OCI-LY3 (cell line): ENCODE measurements at regions not wholly inside any gene's neighbourhood (a gene's known extent, or its start where the extent isn't known, plus 50 kb on each side); places are given as distances from the start of the nearest gene placed in this dataset.

Experiments
- H2AFZ ChIP-seq: fragments of 200-600, 300-600 bp; shearing (Covaris generic); 2 replicates; pipeline ENCODE4 v1.6.0; 2014; ENCODE audit warnings: antibody characterized with exemption, low read depth, low read length
- H3K27ac ChIP-seq: fragments of 200-600, 300-600 bp; sonication (generic); 2 replicates; pipeline ENCODE4 v1.5.1; 2014; ENCODE audit warnings: mild to moderate bottlenecking, low read length, moderate library complexity, mixed read lengths
- H3K27me3 ChIP-seq: fragments of 200-600, 300-600 bp; sonication (generic); 2 replicates; pipeline ENCODE4 v1.6.1; 2014; ENCODE audit warnings: low read depth, low read length, mixed read lengths
- H3K36me3 ChIP-seq: fragments of 200-600, 300-600 bp; sonication (generic); replicated peaks from 2 replicates; pipeline ENCODE3; 2014; ENCODE audit warnings: low read depth, low read length, mixed read lengths
- H3K4me1 ChIP-seq: fragments of 300-600, 200-600 bp; sonication (generic); 2 replicates; pipeline ENCODE4 v1.6.1; 2014; ENCODE audit warnings: low read length, mixed read lengths
- H3K4me2 ChIP-seq: fragments of 200-600, 300-600 bp; sonication (generic); 2 replicates; pipeline ENCODE4 v1.6.1; 2014; ENCODE audit warnings: low read length, mixed read lengths
- H3K4me3 ChIP-seq: fragments of 300-600, 200-600 bp; sonication (generic); 2 replicates; pipeline ENCODE4 v1.5.1; 2014; ENCODE audit warnings: antibody characterized with exemption, mild to moderate bottlenecking, low read length, moderate library complexity
- H3K79me2 ChIP-seq: fragments of 300-600, 200-600 bp; shearing (Covaris generic); 2 replicates; pipeline ENCODE4 v1.6.1; 2014; ENCODE audit warnings: mild to moderate bottlenecking, low read length, mixed read lengths
- H3K9ac ChIP-seq: fragments of 300-600, 200-600 bp; shearing (Covaris generic); 2 replicates; pipeline ENCODE4 v1.6.0; 2014; ENCODE audit warnings: mild to moderate bottlenecking, low read length, moderate library complexity
- H3K9me3 ChIP-seq: fragments of 200-600, 300-600 bp; shearing (Covaris generic); 2 replicates; pipeline ENCODE4 v1.6.1; 2014; ENCODE audit warnings: low read length, mixed read lengths; ENCODE audit not compliant: insufficient read depth
- H4K20me1 ChIP-seq: fragments of 200-600, 300-600 bp; sonication (generic); 2 replicates; pipeline ENCODE4 v1.6.1; 2016; ENCODE audit warnings: low read length, mixed read lengths; ENCODE audit not compliant: insufficient read depth
- EZH2phosphoT487 ChIP-seq: fragments of 200-600 bp; shearing (Covaris generic); IDR thresholded peaks from 2 replicates; pipeline ENCODE4 v1.6.1; 2018; ENCODE audit warnings: antibody characterized with exemption, mixed run types, low read depth
- TF ChIP-seq, protein P1 (sequence below): fragments of 200-600, 300-600 bp; sonication (generic); IDR thresholded peaks from 2 replicates; pipeline ENCODE4 v1.5.1; 2014; ENCODE audit warnings: antibody characterized with exemption, low read length, low read depth

DNA sequence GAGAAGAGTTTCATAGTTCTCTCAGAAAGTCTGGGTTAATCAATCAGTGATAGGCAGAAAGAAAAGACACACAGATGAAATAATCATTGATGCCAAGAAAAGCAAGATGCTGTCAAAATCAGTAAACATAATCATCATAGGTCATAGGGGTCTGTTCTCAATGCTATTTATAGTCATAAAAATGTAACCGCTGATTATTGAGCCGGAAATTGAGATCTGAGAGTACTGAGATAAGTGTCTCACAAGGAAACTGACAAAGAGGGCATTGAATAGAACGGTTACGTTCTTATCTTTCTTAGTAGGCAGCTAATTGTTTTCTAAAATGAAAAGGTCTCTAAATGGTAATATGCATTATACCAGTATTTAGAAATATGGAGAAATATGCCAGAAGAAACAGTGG, 1686.1 kb upstream of the AGA start:
- no peak overlapping the region for H3K4me3 ChIP-seq
- H3K9ac ChIP-seq = no peak overlapping the region
- no peak overlapping the region for H3K4me2 ChIP-seq
- H3K79me2 ChIP-seq = no peaks in the 10 kb centered on the region
- H4K20me1 ChIP-seq = no peaks in the 10 kb centered on the region
- no peak overlapping the region for H2AFZ ChIP-seq
- H3K36me3 ChIP-seq = no peaks in the 10 kb centered on the region
- TF ChIP-seq EZH2phosphoT487 = no peak
- TF ChIP-seq, protein P1, sequence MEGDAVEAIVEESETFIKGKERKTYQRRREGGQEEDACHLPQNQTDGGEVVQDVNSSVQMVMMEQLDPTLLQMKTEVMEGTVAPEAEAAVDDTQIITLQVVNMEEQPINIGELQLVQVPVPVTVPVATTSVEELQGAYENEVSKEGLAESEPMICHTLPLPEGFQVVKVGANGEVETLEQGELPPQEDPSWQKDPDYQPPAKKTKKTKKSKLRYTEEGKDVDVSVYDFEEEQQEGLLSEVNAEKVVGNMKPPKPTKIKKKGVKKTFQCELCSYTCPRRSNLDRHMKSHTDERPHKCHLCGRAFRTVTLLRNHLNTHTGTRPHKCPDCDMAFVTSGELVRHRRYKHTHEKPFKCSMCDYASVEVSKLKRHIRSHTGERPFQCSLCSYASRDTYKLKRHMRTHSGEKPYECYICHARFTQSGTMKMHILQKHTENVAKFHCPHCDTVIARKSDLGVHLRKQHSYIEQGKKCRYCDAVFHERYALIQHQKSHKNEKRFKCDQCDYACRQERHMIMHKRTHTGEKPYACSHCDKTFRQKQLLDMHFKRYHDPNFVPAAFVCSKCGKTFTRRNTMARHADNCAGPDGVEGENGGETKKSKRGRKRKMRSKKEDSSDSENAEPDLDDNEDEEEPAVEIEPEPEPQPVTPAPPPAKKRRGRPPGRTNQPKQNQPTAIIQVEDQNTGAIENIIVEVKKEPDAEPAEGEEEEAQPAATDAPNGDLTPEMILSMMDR = no peak
- no peaks in the 10 kb centered on the region for H3K9me3 ChIP-seq
- H3K27me3 ChIP-seq = no peaks in the 10 kb centered on the region
- H3K27ac ChIP-seq = no peak overlapping the region
- H3K4me1 ChIP-seq = peaks cover 21% of the 10 kb centered on the region

GRCh38 chr4:179130122-179130714, 1688.0 kb upstream of the AGA start:
- no peak overlapping the region for H3K4me2 ChIP-seq
- no peak overlapping the region for H3K9ac ChIP-seq
- no peaks in the 10 kb centered on the region for H3K27me3 ChIP-seq
- H3K36me3 ChIP-seq = no peaks in the 10 kb centered on the region
- no peak overlapping the region for H2AFZ ChIP-seq
- H3K9me3 ChIP-seq = no peaks in the 10 kb centered on the region
- no peaks in the 10 kb centered on the region for H3K79me2 ChIP-seq
- no peak overlapping the region for H3K4me3 ChIP-seq
- no peak for TF ChIP-seq EZH2phosphoT487
- TF ChIP-seq, protein P1 = no peak
- H3K27ac ChIP-seq = no peak overlapping the region
- H3K4me1 ChIP-seq = peaks cover 18% of the 10 kb centered on the region
- H4K20me1 ChIP-seq = no peaks in the 10 kb centered on the region

GRCh38 chr4:179145746-179146525, 1703.7 kb upstream of the AGA start:
- Histone ChIP-seq H3K36me3 (no peaks in the 10 kb centered on the region), H3K79me2 (no peaks in the 10 kb centered on the region), H4K20me1 (no peaks in the 10 kb centered on the region), H2AFZ (no peak overlapping the region), H3K27ac (no peak overlapping the region), H3K9me3 (no peaks in the 10 kb centered on the region), H3K27me3 (no peaks in the 10 kb centered on the region), H3K4me1 (no peaks in the 10 kb centered on the region), H3K4me3 (no peak overlapping the region), H3K4me2 (no peak overlapping the region), H3K9ac (no peak overlapping the region)
- TF ChIP-seq, protein P1 = no peak
- no peak for TF ChIP-seq EZH2phosphoT487

DNA sequence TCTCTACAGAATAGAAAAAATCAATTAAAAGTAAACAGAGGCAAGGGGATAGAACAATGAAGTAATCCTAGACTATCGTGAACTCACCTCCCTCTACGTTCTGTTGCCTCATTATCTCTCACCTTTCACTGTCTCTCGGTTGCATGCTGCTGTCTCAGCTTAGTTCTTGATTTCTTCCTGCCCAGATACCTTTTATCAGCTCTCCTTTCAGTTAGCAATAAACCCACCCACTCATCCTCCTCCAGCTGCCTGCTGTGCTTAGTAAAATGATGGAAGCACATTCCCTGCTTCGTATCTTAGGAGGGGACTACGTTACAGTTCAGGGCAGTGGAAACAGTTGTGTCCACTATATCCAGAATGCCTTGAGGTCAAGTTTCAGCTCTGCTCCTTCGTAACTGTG, 1709.5 kb upstream of the AGA start:
- TF ChIP-seq EZH2phosphoT487 = no peak
- TF ChIP-seq, protein P1 = no peak
- H3K9me3 ChIP-seq = no peaks in the 10 kb centered on the region

More for the DNA sequence above, 1709.5 kb upstream of the AGA start:
- Histone ChIP-seq H3K4me2 (no peak overlapping the region), H4K20me1 (no peaks in the 10 kb centered on the region), H3K4me3 (no peak overlapping the region), H3K27me3 (no peaks in the 10 kb centered on the region), H3K9ac (no peak overlapping the region), H3K4me1 (no peaks in the 10 kb centered on the region), H3K36me3 (no peaks in the 10 kb centered on the region), H3K27ac (no peak overlapping the region), H2AFZ (no peak overlapping the region), H3K79me2 (no peaks in the 10 kb centered on the region)
